Putamen (tissue), 1 donor: ENCODE measurements at regions not wholly inside any gene's neighbourhood (a gene's known extent, or its start where the extent isn't known, plus 50 kb on each side); places are given as distances from the start of the nearest gene placed in this dataset.

Source experiments
- DNase-seq: peaks from one replicate; pipeline ENCODE4 v3.0.0-alpha.2; 2016; ENCODE audit warnings: low spot score

DNA sequence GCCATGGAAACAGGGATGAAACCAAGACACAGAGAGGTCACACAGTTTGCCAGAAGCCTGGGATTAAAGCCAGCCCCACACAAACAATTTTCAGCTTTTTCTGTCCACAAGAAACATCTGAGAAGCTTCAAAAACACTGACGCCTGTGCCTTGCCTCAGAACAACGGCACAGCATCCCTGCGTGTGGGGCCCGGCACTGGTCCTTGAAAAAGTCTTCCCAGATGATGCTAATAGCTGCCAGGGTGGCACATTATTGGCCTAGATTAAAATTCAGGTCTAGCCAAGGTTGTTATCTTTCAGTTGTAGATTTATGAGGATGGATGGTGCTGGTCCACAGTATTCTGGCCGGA is 321.4 kb downstream of the HAPSTR1 start:
- DNase-seq = no peak

DNA sequence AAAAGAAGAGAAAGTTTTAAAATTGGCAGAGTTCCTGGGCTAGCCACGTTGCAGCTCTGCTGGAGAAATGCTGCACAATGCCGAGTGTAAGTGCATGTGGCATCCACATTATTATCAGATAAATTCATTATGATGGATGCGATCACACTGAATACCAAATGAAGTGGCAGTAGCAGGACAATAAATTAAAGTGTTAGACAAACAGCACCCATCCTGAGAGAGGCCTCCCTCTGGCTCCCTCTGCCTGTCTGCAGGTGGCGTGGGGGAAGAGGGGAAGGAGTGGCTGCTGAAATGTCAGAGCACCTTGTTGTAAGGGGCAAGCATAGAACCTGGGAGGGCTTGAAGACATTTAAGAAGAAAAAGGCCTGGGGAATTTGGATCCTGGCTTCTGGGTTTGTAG is 324.1 kb downstream of the HAPSTR1 start:
- no peak for DNase-seq

DNA sequence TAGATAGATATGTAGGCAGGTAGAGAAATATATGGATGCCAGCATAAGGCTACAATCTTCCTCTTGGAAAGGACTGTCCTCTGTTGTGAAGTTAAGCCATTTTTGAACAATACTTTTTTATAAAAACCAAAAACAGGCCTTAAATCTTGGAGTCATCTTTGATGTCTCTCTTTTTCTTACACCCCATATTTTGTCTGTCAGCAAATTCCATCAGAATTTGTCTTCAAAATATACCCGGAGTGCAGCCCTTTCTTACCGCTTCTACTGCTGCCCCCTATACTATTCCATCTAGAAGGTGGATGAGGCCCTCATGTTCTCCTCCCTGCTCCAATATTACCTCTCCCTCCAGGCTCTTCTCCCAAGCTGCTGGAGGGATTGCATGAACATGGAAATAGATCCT is 326.5 kb downstream of the HAPSTR1 start:
- no peak for DNase-seq

DNA sequence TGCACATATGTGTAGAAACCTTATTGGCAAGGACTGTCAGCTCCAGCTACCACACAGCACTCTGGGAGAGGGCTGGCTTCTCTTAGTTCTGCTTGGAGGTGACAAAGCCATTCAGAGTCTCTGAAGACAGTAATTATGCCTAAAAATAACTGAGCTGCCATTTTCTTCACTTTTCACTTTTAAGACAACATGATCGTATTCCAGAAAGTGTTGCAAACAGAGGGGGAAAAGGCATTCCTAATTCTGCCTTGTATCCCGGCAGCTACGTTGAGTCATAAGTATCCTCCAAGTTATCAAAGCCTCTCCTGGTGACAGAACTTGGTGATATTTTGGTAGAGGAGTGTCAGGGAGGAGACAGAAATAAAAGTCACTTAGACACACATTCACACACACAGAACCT is 327.7 kb downstream of the HAPSTR1 start:
- DNase-seq = peak; percentile 52

DNA sequence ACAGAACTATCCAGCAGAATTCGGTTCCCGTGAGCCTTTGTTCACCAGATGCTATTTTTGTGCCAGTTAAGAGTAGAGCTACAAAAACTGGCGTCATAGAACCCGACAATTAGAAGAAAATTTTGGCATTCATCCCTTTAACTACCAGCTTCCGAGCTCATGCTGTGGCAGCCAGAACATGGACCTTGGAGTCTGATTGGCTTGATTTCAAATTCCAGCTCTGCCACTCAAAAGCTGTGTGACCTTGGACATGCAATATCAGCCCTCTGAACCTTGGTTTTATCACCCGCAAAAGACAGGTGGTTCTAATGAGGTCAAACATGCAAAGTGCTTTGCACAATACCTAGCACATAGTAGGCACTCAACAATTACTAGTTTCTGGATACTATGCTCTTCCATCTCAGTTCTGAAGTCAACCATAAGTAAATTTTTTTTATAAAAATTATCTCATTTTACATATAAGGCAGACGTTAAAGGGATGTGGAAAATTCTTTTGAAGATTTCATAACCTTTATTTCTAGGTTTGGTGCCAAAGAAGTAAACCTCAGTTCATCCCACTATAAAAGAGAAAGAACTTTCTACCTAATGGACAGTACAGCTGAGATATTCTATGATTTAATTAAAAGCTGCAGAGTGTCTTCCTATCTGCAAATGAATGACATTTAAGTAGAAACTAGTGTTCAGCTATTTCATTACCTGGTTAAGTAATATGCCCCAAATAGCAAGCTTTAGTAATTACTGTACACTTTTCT is 331.5 kb downstream of the HAPSTR1 start:
- DNase-seq = no peak

DNA sequence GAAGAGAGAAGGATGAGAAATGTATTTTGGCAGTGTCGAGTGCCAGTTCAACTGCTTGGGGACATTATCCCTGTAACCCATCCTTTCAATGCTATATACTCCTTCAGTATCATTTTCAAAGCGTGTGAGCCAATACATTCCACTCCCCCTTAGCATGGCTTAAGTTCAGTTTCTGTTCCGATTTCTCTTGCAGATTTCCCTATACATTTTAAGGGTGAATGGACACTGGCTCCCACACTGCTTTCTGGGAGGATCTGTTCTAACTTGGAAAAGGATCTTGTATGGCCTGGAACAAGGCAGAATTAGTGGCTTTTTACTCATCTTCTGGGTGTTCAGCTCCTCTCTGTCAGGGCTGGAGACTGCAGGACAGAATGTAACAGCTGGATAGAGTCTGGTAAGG is 333.8 kb downstream of the HAPSTR1 start:
- DNase-seq = no peak

DNA sequence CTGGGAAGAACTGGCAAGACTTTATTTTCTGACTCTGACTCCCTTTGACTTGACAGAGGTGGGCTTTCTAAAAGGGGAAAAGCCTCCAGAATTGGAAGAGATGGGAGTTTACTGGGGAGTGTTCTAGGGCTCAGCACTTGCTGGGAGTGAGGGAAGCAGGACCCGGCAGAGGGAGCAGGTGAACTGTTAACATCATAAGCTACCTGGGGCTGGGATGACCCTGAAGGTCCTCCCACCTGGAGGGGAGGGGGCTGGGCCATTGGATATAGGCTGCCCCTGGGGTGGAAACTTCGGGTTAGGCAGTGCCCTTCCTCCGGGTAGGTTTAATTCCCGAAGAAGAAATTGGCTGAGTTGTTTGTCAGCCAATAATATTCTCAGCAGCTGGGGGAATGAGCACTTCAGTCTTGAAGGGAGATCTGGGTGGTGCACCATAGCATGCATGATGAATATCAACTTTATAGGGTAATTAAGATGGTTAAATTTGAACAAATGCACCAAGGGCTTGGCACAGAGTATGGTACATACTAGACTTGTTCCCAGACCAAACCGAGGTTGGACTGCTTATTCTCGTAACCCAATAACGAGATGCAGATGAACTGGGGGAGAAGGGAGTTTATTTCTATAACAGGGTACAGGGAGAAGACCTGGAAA is 337.0 kb downstream of the HAPSTR1 start:
- DNase-seq = no peak

DNA sequence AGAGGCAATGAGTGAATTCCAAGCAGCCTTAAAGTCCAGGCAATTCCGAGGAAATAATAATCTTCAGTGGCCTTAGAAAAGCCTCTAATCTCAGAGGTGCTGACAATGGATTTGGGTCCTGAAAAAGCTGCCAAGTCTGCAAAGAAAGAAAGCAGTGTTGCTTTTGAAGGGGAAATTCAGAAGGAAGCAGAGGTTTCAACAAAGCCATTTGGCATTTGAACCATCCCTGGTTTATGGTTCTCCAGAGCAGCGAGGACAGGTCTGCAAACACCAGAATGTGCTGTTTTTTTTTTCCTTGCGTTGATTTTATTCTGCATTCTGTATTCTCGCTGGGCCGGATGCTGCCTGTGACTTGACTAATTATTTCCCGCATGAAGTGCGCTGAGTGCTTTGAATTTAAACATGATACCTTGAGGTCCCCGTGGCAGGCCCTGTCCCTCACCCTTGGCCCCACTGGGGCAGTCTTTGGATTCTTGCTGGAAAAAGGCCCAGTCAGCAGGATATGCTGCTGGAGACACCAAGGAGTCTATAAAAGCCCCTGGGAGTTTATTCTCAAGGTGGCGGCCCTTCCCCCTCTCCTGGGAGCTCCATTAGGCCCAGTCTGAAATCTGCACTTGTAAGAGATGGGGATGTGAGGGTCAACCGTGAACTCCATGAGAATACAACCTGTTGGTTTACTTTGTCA is 338.3 kb downstream of the HAPSTR1 start:
- no peak for DNase-seq

DNA sequence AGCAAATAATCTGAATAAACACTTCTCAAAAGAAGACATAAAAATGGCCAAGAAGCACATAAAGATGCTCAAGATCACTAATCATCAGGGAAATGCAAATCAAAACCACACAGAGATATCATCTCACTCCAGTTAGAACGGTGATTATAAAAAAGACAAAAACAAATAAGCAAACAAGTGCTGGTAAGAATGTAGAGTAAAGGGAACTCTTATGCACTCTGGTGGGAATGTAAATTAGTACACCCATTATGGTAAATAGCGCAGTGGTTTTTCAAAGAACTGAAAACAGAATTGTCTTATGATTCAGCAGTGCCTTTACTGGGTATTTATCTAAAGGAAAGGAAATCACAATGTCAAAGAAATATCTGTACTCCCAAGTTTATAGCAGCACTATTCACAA is 343.2 kb downstream of the HAPSTR1 start:
- DNase-seq = no peak

DNA sequence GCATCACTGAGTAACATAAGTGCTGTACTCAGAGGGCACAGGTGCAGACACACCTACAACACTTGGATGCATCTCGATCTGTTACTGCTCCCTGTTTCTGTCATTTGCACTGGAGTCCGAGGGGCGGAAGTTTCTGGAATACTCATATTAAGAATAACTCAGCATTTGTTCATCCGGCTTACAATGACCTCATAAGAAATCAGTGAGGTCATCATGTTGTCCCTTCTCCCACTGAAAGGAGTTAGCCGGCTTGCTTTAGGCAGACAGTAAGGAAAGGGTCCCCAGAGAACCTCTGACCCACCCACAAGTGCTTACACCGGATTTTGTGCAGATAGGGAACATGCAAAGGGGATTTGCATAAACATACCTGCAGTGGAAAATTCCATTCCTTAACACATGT is 344.7 kb downstream of the HAPSTR1 start:
- DNase-seq = no peak

DNA sequence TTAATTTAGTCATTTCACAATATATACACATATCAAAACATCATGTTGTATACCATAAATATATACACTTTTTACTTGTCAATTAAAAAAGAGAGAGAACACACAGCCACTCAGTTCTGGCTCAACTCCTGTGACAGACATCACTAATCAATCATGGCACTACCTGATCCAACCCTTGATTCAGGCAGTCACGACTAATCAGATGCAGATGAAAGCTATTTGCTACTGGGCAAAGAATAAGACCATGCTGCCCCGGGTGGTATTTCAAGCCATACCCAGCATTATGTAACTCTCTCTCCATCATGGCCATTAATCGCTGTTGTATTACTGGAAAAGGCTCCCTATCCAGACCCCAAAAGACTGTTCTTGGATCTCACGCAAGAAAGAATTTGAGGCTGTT is 345.7 kb downstream of the HAPSTR1 start:
- DNase-seq = no peak

DNA sequence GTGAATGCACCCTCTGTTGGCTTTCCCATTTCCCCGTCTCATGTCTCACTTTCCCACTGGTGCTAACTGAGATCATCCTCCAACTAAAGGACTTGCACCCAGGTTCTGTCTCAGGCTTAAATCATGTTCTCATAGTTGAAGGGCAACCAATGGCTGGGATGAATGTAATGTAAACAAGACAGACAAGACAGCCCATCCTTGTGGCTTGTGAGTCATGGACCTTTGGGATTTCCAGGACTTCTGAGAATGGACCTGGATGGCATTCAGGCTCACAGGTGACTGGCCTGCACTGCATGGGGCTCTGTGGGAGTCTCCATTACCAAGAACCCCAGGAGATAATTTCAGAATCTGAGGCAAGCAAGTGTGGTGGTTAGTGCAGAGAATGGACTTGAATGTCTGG is 347.5 kb downstream of the HAPSTR1 start:
- DNase-seq = no peak

DNA sequence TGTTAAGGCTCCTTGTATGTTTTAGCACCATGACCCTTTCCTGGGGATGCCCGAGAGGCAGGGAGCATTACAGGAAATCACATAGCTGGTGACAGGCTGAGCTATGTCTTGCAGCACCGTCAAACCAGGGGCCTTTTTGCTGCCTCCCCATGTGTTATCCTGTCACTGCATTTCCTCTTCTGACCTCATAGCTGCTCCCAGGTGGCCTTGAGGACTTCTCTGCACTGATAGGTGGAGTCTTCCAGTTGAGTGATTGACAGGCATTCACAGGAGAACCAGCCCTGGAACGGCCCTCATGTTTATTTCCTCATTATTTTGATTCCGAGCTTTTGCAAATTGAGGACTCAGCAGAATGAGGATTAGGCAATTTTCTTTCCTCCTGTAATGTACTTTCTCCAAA is 349.6 kb downstream of the HAPSTR1 start:
- no peak for DNase-seq

DNA sequence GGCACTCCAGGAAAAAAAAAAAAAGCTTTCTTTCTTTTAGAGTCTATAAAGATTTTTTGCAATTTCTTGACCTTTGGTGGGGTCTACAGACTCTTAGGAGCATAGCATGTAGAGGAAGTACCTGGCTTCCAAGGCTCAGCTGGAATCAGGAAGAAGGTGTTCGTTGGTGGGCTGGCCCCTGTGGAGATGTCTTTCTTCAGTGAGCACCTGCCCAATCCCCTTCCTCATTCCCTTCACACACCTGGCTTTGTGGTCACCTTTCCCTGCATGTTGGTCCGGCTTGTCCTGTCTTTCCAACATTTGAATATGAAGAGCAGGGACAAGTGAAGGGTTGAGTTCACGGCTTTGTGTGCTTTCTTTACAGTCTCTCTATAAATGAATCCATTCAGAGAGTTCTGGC is 352.4 kb downstream of the HAPSTR1 start:
- DNase-seq = no peak

DNA sequence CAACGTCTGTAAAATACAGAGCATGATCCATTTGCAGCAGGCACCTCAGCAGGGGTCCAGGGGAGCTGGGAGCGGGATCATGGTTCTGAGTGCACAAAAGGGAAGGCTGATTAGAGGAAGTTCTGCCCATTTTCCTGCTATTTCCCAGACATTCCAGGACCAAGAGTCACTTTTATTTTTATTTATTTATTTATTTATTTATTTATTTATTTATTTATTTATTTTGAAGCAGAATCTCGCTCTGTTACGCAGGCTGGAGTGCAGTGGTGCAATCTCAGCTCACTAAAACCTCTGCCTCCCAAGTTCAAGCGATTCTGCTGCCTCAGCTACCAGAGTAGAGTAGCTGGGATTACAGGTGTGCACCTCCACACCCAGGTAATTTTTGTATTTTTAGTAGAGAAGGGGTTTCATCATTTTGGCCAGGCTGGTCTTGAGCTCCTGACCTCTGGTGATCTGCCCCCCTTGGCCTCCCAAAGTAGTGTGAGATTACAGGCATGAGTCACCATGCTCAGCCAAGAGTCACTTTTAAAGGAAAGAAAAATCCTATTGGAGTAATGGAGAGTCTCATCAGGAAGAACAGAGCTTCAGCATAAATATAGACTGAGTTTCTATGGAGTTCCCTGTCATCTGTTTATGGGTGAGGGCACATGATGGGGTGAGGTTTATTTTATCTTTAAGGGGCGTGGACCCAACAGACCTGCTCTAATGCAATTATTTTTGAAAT is 355.2 kb downstream of the HAPSTR1 start:
- no peak for DNase-seq

DNA sequence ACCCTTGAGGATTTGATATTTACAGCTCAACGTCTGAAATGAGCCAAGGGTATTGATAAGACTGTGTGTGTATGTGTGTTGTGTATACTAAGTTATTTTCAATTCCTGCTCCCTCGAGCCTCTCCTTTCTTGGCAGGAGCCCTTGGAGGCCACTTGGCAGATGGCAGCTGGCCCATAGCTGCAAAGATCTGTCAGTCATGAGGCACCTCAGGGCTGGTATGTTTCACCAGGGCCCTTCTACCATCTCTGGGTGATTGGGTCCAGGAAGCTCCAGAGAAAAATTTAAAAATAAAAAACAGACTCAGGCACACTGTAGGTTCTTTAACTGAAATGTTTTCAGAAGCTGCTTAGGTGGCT is 355.7 kb downstream of the HAPSTR1 start:
- no peak for DNase-seq

DNA sequence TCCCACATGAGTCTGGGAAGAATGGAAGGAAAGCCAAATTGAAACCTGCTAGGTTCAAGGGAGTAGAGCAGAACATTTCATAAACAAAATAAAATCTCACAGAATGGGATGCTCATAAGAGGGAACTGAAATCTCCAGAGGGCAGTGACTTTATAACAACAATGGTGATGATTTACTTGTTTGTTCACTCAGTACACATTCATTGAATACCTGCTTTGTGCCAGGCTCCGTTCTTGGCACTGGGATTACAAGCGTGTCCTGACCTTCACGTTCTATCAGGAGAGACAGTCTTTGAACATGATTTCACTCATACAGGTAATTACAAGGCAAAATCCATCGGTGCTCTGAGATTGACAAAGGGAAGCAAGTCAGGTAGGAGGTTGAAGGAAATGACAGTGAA is 356.3 kb downstream of the HAPSTR1 start:
- DNase-seq = no peak

DNA sequence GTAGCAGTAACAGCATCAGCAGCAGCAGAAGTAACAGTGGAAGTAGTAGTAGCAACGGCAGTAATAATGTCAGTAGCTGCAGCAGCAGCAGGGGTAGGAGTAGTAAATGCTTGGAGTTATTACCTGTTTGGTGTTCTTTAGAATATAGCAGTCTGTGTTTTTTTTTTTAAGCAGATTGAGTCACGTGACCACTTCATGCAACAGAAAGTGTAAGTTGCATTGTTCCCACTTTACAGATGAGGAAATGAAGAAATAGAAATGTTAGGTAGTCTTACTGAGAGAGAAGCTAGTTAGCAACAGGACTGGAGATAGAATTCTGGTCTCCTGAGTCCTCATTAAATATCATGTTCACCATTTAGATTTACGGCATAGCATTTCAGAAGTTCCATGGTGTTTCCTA is 358.2 kb downstream of the HAPSTR1 start:
- DNase-seq = no peak

DNA sequence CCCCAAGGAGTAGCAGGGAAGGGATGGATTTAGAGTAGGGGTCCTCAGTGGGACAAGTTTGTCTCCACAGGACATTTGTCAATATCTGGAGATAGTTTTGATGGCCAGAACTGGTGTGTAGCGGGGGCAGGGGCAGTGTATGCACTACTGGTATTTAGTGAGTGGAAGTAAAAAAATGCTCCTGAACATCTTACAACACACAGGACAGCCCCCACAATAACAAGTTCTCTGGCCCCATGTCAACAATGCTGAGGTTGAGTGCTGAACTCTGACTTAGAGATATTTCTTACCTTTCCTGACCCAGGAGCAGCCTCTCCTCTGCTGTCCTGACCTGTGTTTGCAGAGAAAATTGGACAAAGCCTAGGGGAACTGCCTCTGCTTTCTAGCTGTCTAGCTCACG is 365.8 kb downstream of the HAPSTR1 start:
- DNase-seq = no peak

DNA sequence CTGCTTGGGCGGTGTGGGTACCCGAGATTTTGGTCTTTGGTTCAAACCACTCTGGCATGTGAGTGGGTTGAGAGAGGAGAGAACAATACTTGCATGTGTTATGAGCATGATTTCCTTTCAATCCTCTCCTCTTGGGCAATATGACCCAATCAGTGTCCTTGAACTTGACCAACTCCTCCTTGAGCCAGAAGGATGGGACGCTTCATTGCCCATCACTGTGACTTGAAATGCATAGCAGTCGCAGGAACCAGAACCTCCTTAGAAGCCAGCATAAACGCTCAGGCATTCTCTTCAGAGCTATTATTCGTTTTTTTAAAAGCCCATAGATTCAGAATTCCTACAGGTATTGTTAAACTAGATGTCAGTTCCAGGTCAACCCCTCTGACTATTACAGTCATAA is 367.4 kb downstream of the HAPSTR1 start:
- no peak for DNase-seq

DNA sequence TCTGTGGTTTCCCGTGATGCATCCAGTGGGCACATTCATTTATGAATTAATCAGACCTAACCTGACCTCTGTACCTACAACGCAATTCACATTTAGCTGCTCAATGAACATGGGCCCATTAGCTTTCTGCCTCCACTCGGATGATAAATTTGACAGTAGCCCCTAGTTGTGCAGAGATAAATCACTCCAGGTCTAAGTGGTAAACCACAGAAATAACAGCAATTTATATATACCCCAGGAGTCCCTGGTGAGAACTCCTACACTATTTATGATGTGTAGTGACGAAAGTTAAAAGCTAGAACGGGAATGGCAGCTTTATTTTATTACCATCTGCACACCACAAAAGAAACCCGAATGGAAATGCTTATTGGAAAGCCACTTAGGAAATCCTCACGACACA is 371.5 kb downstream of the HAPSTR1 start:
- DNase-seq = no peak

DNA sequence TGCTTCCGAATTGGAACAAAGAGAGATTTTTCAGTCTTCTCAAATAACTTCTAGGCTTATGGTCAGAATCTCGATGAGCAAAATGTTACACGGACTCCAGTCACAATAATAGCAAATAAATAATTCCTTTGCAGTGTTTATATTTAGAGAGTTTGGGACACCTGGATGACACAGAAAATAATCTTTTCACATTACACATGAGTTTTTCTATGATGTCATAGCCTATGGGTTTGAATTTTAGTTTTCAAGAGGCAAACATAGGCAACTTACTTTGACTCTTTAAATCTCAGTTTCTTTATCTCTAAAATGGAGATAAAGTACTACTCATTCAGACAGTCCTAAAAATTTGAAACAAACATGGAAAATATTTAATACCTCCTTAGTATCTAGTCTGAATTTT is 372.0 kb downstream of the HAPSTR1 start:
- DNase-seq = no peak

DNA sequence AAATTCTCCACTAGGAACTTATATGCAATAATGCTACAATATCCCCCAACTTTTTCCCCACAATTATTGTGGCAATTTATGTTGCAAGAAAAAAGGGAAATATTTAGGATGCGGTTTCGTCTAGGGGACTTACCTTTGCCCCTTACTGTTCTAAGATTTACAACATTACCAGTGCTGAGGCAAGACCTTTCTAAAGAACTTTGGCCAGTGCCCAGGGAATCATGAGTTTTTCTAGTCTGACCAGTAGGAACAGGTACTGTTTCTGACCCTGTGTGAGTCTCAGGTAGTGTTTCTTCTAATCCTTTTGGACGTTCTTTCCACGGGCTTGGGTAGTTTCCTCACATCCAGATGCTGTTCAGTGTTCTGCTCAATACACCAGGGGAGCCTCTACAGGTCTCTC is 373.7 kb downstream of the HAPSTR1 start:
- DNase-seq = no peak
